Keratinocyte (primary cell): ENCODE measurements at regions not wholly inside any gene's neighbourhood (a gene's known extent, or its start where the extent isn't known, plus 50 kb on each side); places are given as distances from the start of the nearest gene placed in this dataset.

Source experiments
- DNase-seq: peaks from one replicate; pipeline ENCODE4 v3.0.0-alpha.2; 2011; ENCODE audit warnings: low read depth, missing footprints, low spot score
- FAIRE-seq: peaks from 2 replicates; lab custom pipeline; 2011; peaks lifted over from hg19 to GRCh38; lab: Jason Lieb, UNC
- H2AFZ ChIP-seq: 2 replicates; pipeline ENCODE4 v1.6.0; 2012; ENCODE audit warnings: low read length, control low read depth, inconsistent platforms; ENCODE audit not compliant: control insufficient read depth
- H3K27ac ChIP-seq: 2 replicates; pipeline ENCODE4 v1.5.1; 2011; ENCODE audit warnings: low read length; ENCODE audit not compliant: control insufficient read depth, insufficient read depth
- H3K27me3 ChIP-seq: 3 replicates; pipeline ENCODE4 v1.6.0; 2011; ENCODE audit warnings: low read length; ENCODE audit not compliant: control insufficient read depth, insufficient read depth; ENCODE audit errors: extremely low read depth
- H3K36me3 ChIP-seq, 2 experiments: 2 replicates in 1 of 2; 3 replicates in 1 of 2; pipeline ENCODE4 v1.5.1; 2011; ENCODE audit warnings: low read length in 2 of 2, mild to moderate bottlenecking in 1 of 2; ENCODE audit not compliant: control insufficient read depth in 2 of 2, insufficient read depth in 2 of 2; ENCODE audit errors: extremely low read depth in 1 of 2
- H3K4me1 ChIP-seq: 3 replicates; pipeline ENCODE4 v1.5.1; 2011; ENCODE audit warnings: low read length; ENCODE audit not compliant: control insufficient read depth, insufficient read depth; ENCODE audit errors: extremely low read depth
- H3K4me2 ChIP-seq: 3 replicates; pipeline ENCODE4 v1.6.0; 2011; ENCODE audit warnings: low read depth, low read length; ENCODE audit not compliant: control insufficient read depth, insufficient read depth; ENCODE audit errors: extremely low read depth
- H3K4me3 ChIP-seq, 3 experiments: fragments of 200-600 bp in 1 of 3; sonication (generic) in 1 of 3; 2 replicates in 2 of 3; 3 replicates in 1 of 3; pipeline ENCODE4 v1.5.1; 2011 to 2016; ENCODE audit warnings: low read length in 3 of 3, mild to moderate bottlenecking in 3 of 3, control low read depth in 2 of 3, inconsistent platforms in 1 of 3, low read depth in 1 of 3, mixed read lengths in 1 of 3, mixed run types in 1 of 3, moderate library complexity in 1 of 3; ENCODE audit not compliant: control insufficient read depth in 2 of 3, insufficient read depth in 2 of 3; ENCODE audit errors: extremely low read depth in 1 of 3
- H3K79me2 ChIP-seq: 2 replicates; pipeline ENCODE4 v1.6.0; 2012; ENCODE audit warnings: low read length; ENCODE audit not compliant: control insufficient read depth, insufficient read depth
- H3K9ac ChIP-seq: 3 replicates; pipeline ENCODE4 v1.6.0; 2011; ENCODE audit warnings: low read length; ENCODE audit not compliant: control insufficient read depth, insufficient read depth; ENCODE audit errors: extremely low read depth
- H3K9me1 ChIP-seq: 3 replicates; pipeline ENCODE4 v1.6.0; 2011; ENCODE audit warnings: low read length; ENCODE audit not compliant: control insufficient read depth, insufficient read depth; ENCODE audit errors: extremely low read depth
- H3K9me3 ChIP-seq: 2 replicates; pipeline ENCODE4 v1.5.1; 2012; ENCODE audit warnings: low read depth, low read length; ENCODE audit not compliant: control insufficient read depth
- H4K20me1 ChIP-seq: 3 replicates; pipeline ENCODE4 v1.6.0; 2011; ENCODE audit warnings: low read length; ENCODE audit not compliant: control insufficient read depth, insufficient read depth; ENCODE audit errors: extremely low read depth
- EZH2 ChIP-seq: IDR thresholded peaks from one replicate; pipeline ENCODE4 v1.6.1; 2012; ENCODE audit warnings: inconsistent platforms, mild to moderate bottlenecking, low read length, moderate library complexity
- dilution Hi-C: fragments of 300-500 bp; cut with MboI; formaldehyde crosslinking; loops from one replicate; pipeline ENCODE4 v1.7.0; 2020; ENCODE audit warnings: low sequenced_read_pairs; ENCODE audit not compliant: extremely low pct_ligation_motif_present
- TF ChIP-seq, protein P1 (sequence below), 3 experiments: IDR thresholded peaks in 1 of 3; conservative IDR thresholded peaks in 1 of 3; optimal IDR thresholded peaks in 1 of 3; 2 replicates in 2 of 3; 3 replicates in 1 of 3; pipeline versions ENCODE3 to v1.5.1; 2011; ENCODE audit warnings: low read length in 3 of 3, mild to moderate bottlenecking in 3 of 3, moderate library complexity in 2 of 3, control low read depth in 1 of 3, inconsistent platforms in 1 of 3; ENCODE audit not compliant: insufficient read depth in 2 of 3; ENCODE audit errors: extremely low read depth in 1 of 3

- Histone ChIP-seq H4K20me1 (no peaks in the 10 kb centered on the region), H3K27me3 (no peaks in the 10 kb centered on the region), H3K4me3 (no peak overlapping the region), H3K27ac (no peak overlapping the region), H3K9me3 (no peaks in the 10 kb centered on the region), H3K4me1 (no peaks in the 10 kb centered on the region), H3K36me3 (no peaks in the 10 kb centered on the region), H3K79me2 (no peaks in the 10 kb centered on the region), H3K9ac (no peak overlapping the region), H2AFZ (no peak overlapping the region), H3K9me1 (no peaks in the 10 kb centered on the region), H3K4me2 (no peak overlapping the region)
- DNase-seq = no peak
- dilution Hi-C loops = no loop called here
- FAIRE-seq = no peak
- TF ChIP-seq, protein P1, sequence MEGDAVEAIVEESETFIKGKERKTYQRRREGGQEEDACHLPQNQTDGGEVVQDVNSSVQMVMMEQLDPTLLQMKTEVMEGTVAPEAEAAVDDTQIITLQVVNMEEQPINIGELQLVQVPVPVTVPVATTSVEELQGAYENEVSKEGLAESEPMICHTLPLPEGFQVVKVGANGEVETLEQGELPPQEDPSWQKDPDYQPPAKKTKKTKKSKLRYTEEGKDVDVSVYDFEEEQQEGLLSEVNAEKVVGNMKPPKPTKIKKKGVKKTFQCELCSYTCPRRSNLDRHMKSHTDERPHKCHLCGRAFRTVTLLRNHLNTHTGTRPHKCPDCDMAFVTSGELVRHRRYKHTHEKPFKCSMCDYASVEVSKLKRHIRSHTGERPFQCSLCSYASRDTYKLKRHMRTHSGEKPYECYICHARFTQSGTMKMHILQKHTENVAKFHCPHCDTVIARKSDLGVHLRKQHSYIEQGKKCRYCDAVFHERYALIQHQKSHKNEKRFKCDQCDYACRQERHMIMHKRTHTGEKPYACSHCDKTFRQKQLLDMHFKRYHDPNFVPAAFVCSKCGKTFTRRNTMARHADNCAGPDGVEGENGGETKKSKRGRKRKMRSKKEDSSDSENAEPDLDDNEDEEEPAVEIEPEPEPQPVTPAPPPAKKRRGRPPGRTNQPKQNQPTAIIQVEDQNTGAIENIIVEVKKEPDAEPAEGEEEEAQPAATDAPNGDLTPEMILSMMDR (optimal IDR thresholded peaks at IDR 0.05 in 1 of 3, IDR thresholded peaks at IDR 0.05 in 1 of 3, conservative IDR thresholded peaks at IDR 0.05 in 1 of 3; ENCODE audit: extremely low read depth in 1 of 3, insufficient read depth in 2 of 3, low read length in 3 of 3) = no peak
- no peak for TF ChIP-seq EZH2
Measured at GRCh38 chr11:28442131-28442530, 333.9 kb downstream of the METTL15 start.

DNA sequence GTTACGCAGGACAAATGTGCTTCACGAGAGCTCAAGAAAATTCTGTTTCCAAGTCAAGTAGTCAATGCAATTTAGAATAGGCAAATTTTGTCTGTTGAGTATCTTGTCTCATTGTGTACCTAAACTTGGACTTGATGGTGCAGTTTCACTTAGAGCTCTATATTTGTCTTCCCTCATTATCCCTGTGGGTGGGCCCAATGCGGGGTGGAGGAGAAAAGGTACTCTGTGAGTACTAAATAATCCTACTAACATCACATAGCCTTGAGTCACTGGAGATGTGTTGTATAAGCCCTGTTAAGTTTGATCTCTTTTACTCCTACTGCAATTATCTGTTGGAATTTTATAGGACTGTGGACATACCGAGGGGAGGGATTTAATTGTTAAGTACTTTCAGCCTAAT lies 331.2 kb downstream of the METTL15 start:
- DNase-seq (no peak), FAIRE-seq (no peak)
- no peaks in the 10 kb centered on the region for H3K9me1 ChIP-seq
- no peaks in the 10 kb centered on the region for H4K20me1 ChIP-seq
- no peak overlapping the region for H3K4me2 ChIP-seq
- H3K27ac ChIP-seq = no peak overlapping the region
- H3K9me3 ChIP-seq = no peaks in the 10 kb centered on the region
- no peaks in the 10 kb centered on the region for H3K36me3 ChIP-seq
- dilution Hi-C loops = no loop called here
- no peak overlapping the region for H3K9ac ChIP-seq
- TF ChIP-seq EZH2 = no peak
- TF ChIP-seq, protein P1 (optimal IDR thresholded peaks at IDR 0.05 in 1 of 3, IDR thresholded peaks at IDR 0.05 in 1 of 3, conservative IDR thresholded peaks at IDR 0.05 in 1 of 3; ENCODE audit: extremely low read depth in 1 of 3, insufficient read depth in 2 of 3, low read length in 3 of 3) = no peak
- H3K79me2 ChIP-seq = no peaks in the 10 kb centered on the region
- no peak overlapping the region for H2AFZ ChIP-seq
- H3K4me1 ChIP-seq = no peaks in the 10 kb centered on the region
- no peaks in the 10 kb centered on the region for H3K27me3 ChIP-seq
- H3K4me3 ChIP-seq = no peak overlapping the region
